Lower leg skin (tissue), 4 donors: ENCODE measurements at regions not wholly inside any gene's neighbourhood (a gene's known extent, or its start where the extent isn't known, plus 50 kb on each side); places are given as distances from the start of the nearest gene placed in this dataset.

Experiments used
- DNase-seq, 2 donors: peaks; one replicate each; pipeline ENCODE4 v3.0.0-alpha.2; 2019; ENCODE audit warnings: low spot score in 2 of 2
- H3K4me3 ChIP-seq: fragments of 200-600 bp; sonication (generic); 2 replicates; pipeline ENCODE4 v1.5.1; 2017; ENCODE audit warnings: mild to moderate bottlenecking, low read depth; ENCODE audit not compliant: poor library complexity, severe bottlenecking
- POLR2A ChIP-seq, 2 donors: fragments of 450-650 bp; IDR thresholded peaks; one replicate each; pipeline ENCODE4 v1.6.1; 2016 to 2017; ENCODE audit warnings: antibody characterized with exemption in 2 of 2, mild to moderate bottlenecking in 1 of 2, moderate library complexity in 1 of 2
- WGBS, 2 donors: methylation state at CpG; one replicate each; pipeline ENCODE4 v1.1.5; 2018; 5-methylcytosine and 5-hydroxymethylcytosine counted together
- intact Hi-C: fragments of 100-400 bp; cut with DNase I; formaldehyde crosslinking; loops from one replicate; pipeline ENCODE4 v1.15.0; 2023; ENCODE audit warnings: low total_unique reads
- TF ChIP-seq, protein P1 (sequence below), 3 donors: fragments of 450-650 bp; IDR thresholded peaks; one replicate each; pipeline ENCODE4 v1.5.1; 2016; ENCODE audit warnings: antibody characterized with exemption in 3 of 3, mild to moderate bottlenecking in 3 of 3, moderate library complexity in 2 of 3

DNA sequence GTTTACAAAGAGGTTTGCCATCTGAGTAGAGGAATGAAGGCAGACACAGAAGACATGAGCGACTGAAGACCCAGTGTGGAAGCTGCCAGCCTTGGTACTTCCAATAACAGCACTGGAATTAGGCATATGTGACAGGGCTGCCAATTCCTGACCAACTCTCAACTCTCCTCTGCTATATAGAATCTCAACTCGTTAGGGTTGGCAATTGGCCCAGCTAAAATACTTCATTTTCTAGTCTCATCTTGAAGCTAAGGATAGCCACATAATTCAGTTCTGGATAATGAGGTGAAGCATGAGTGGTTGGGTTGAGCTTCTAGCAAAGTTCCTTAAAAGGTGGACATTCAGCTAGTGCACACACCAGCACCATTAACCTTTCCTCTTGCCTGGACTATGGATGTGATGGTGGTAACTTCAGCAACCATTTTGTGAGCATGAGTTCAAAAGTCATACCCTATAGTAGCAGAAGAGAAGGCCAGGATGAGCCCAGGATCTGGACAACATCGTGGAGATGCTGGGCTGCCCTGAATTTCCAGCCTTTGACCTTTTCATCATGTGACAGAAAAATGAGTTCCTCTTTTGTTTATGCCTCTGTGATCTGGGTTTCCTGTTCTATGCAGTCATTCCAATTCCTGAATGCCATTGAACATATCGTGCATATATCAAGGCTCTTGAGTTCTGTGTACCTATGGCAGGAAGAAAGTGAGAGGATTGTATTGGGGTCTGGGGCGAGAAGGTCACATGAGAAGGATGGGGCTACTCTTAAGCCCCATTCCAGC, 68.1 kb upstream of the HAAO start:
- WGBS, 2 donors, result 75 to 80% methylated on average over 5 of the region's 5 CpGs
- intact Hi-C loops, result no loop called here
- no peak for TF ChIP-seq POLR2A (IDR thresholded peaks at IDR 0.05)
- TF ChIP-seq, protein P1, sequence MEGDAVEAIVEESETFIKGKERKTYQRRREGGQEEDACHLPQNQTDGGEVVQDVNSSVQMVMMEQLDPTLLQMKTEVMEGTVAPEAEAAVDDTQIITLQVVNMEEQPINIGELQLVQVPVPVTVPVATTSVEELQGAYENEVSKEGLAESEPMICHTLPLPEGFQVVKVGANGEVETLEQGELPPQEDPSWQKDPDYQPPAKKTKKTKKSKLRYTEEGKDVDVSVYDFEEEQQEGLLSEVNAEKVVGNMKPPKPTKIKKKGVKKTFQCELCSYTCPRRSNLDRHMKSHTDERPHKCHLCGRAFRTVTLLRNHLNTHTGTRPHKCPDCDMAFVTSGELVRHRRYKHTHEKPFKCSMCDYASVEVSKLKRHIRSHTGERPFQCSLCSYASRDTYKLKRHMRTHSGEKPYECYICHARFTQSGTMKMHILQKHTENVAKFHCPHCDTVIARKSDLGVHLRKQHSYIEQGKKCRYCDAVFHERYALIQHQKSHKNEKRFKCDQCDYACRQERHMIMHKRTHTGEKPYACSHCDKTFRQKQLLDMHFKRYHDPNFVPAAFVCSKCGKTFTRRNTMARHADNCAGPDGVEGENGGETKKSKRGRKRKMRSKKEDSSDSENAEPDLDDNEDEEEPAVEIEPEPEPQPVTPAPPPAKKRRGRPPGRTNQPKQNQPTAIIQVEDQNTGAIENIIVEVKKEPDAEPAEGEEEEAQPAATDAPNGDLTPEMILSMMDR (IDR thresholded peaks at IDR 0.05), result no peak
- DNase-seq, result peak in 1 of 2 donors; percentile 31
- no peak overlapping the region for H3K4me3 ChIP-seq

DNA sequence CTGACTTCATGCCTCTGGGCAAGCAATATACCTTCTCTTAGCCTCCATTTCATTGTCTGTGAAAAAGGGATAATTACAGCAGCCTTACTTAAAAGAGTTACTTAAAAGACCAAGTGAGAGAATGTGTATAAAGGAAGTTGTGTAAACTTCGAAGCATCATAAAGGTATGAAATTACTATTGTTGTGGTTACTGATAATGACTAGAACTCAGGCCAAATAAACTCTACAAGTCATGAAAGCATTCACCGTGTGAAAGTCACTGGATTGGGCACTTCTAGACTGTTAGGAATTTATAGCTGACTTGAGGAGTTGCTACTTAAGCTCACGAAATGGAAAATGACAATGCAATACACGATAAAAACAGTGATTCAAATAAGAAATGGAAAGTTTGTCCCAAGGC, 67.4 kb upstream of the HAAO start:
- no peak overlapping the region for H3K4me3 ChIP-seq
- WGBS, 2 donors, result 57 to 67% methylated on average over 4 of the region's 4 CpGs
- TF ChIP-seq, protein P1 (IDR thresholded peaks at IDR 0.05), result no peak
- TF ChIP-seq POLR2A (IDR thresholded peaks at IDR 0.05), result no peak
- no peak for DNase-seq
- intact Hi-C loops, result loop anchor here (10.0 kb wide), 1 partner anchor 75 kb away; no protein-coding TSS in a partner anchor

DNA sequence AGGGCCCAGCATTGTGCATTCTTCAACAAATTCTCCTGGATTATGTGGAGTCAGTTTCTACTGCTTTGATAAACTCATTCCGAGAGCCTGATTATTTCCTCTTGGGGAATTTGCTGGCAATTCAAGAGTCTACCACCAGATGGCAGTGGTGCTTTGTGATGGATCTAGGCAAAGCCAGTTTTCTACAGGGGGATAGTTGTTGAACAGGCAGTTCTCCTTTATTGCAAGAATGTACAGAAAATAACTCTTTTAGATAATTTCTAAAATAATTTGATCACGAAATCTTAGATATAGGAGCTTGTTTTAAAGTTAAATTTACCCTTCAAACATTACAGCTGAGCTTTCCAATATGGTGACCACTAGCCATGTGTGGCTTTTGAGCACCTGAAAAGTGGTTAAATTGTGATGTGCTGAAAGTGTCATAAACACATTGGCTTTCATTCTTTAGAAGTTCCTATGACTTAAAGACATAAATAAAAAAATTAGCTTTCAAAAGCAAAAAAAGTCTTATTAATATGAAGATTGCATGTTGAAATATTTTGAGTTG, 66.7 kb upstream of the HAAO start:
- intact Hi-C loops, result loop anchor here (10.0 kb wide), 1 partner anchor 76 kb away; no protein-coding TSS in a partner anchor
- peak; percentile 65 to 85 for DNase-seq
- TF ChIP-seq, protein P1 (IDR thresholded peaks at IDR 0.05), result peak in 1 of 3 donors; percentile 66
- no peak for TF ChIP-seq POLR2A (IDR thresholded peaks at IDR 0.05)
- WGBS, 2 donors, result 43 to 61% methylated on average over 2 of the region's 2 CpGs
- no peak overlapping the region for H3K4me3 ChIP-seq

DNA sequence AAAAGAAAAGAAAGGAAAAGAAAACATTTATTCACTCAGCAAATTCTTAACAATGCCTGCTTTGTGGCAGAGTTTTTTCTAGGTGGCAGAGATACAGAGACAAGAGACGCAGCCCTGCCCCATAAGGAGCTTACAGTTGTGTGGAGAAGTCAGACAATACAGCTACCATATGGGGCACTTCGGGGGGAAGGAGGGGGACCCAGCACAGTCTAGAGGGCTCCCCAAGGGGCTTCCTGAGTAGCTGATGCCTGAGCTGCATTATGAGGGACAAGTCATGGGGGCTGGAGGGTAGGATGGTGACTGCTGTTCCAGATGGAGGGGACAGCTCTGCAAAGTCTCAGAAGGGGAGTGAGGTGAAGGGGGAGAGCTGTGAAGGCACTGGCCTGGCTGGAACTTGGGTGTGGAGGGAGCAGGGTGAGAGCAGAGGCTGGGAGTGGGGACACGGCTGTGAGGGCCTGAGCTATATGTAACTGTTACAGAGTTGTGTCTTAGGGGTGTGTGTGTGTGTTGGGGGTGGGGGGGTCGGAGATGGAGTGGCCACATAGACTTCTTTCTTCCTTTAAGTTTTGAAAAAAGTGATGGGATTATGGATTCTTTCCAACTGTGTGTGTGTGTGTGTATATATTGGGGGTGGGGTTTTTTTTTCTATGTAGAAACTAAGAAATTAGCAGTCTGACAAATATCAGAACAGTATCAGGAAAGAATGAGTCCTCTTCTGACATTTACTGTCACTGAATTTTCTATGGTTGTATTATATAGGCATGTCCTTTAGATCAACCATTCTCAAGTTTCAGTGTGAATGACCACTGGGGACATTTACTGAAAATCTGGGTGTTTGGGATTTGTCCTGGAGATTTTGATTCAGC, 66.0 kb upstream of the HAAO start:
- intact Hi-C loops, result loop anchor here (10.0 kb wide), 1 partner anchor 76 kb away; no protein-coding TSS in a partner anchor
- peak in 1 of 2 donors; percentile 76 for DNase-seq
- 80 to 84% methylated on average over 4 of the region's 4 CpGs for WGBS, 2 donors
- H3K4me3 ChIP-seq, result no peak overlapping the region
- TF ChIP-seq, protein P1 (IDR thresholded peaks at IDR 0.05), result no peak
- no peak for TF ChIP-seq POLR2A (IDR thresholded peaks at IDR 0.05)

DNA sequence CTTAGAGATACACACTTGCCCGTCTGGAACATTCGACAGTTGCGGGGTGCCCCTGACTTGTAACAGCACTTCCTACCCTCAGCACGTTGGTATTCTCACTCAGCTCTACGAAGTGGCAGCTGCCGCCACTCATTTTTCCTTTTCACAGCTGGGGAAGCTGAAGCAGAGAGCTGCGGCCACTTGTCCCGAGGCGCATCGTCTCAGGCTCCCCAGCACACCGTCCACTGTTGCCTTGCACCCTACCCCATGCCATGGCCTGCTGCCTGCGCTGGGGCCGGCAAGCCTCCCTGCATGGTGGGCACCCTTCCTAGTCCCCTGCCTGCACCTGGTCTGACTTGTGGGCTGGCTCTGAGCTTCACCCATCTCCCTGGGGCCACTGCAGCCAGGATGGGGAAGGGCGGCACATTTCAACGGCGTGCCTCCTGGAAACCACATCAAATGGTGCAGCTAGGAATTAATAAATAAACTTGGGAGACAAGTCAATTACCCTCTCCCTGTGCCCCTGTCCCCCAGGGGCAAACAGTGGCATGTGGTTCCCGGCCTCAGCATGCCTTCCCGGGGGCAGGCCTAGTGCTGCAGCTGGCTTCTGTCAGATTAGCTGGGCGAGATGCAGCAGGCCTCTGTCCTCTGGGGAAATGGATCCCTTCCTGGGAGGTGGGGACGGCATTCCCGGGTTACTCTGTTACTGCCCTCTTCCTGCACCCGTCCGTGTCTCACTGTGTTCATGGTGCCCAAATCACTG, 64.7 kb upstream of the HAAO start:
- intact Hi-C loops, result loop anchor here (10.0 kb wide), 1 partner anchor 78 kb away; no protein-coding TSS in a partner anchor
- no peak overlapping the region for H3K4me3 ChIP-seq
- DNase-seq, result peak in 1 of 2 donors; percentile 80
- TF ChIP-seq POLR2A (IDR thresholded peaks at IDR 0.05), result no peak
- TF ChIP-seq, protein P1 (IDR thresholded peaks at IDR 0.05), result no peak
- WGBS, 2 donors, result 54 to 57% methylated on average over 21 to 22 of the region's 23 CpGs
